H9 (cell line): ENCODE measurements at regions not wholly inside any gene's neighbourhood (a gene's known extent, or its start where the extent isn't known, plus 50 kb on each side); places are given as distances from the start of the nearest gene placed in this dataset.

Experiments
- DNase-seq: peaks from one replicate; pipeline ENCODE4 v3.0.0-alpha.2; 2017
- H2AFZ ChIP-seq: one replicate; pipeline ENCODE4 v1.6.1; 2013; ENCODE audit warnings: mild to moderate bottlenecking, low read length, control low read depth, moderate library complexity
- H2AK5ac ChIP-seq: 2 replicates; pipeline ENCODE4 v1.6.1; 2013; ENCODE audit warnings: low read length, control low read depth, mixed read lengths; ENCODE audit not compliant: insufficient read length
- H2BK120ac ChIP-seq: one replicate; pipeline ENCODE4 v1.6.1; 2013; ENCODE audit warnings: low read depth, mild to moderate bottlenecking, low read length, control low read depth, inconsistent platforms; ENCODE audit not compliant: poor library complexity, severe bottlenecking
- H2BK12ac ChIP-seq: 2 replicates; pipeline ENCODE4 v1.6.1; 2013; ENCODE audit warnings: low read length, control low read depth, mixed read lengths, low read depth; ENCODE audit not compliant: insufficient read length
- H2BK15ac ChIP-seq: 2 replicates; pipeline ENCODE4 v1.6.1; 2013; ENCODE audit warnings: low read depth, low read length, control low read depth
- H2BK20ac ChIP-seq: one replicate; pipeline ENCODE4 v1.6.1; 2013; ENCODE audit warnings: low read depth, mild to moderate bottlenecking, low read length, control low read depth, inconsistent platforms; ENCODE audit not compliant: poor library complexity, severe bottlenecking
- H2BK5ac ChIP-seq: 2 replicates; pipeline ENCODE4 v1.6.1; 2013; ENCODE audit warnings: low read length, control low read depth, mixed read lengths; ENCODE audit not compliant: insufficient read length
- H3K14ac ChIP-seq: 2 replicates; pipeline ENCODE4 v1.6.1; 2013; ENCODE audit warnings: low read length, control low read depth; ENCODE audit not compliant: insufficient read depth
- H3K18ac ChIP-seq: 2 replicates; pipeline ENCODE4 v1.6.1; 2013; ENCODE audit warnings: low read depth, mild to moderate bottlenecking, mixed read lengths, low read length, control low read depth; ENCODE audit not compliant: insufficient read length
- H3K23ac ChIP-seq: 2 replicates; pipeline ENCODE4 v1.6.1; 2013; ENCODE audit warnings: low read length, control low read depth, mixed read lengths, low read depth; ENCODE audit not compliant: insufficient read length
- H3K23me2 ChIP-seq: 2 replicates; pipeline ENCODE4 v1.6.1; 2013; ENCODE audit warnings: low read depth, mild to moderate bottlenecking, mixed read lengths, low read length, control low read depth; ENCODE audit not compliant: insufficient read length, poor library complexity, severe bottlenecking
- H3K27ac ChIP-seq: 2 replicates; pipeline ENCODE4 v1.5.1; 2013; ENCODE audit warnings: low read length, control low read depth, mixed read lengths, low read depth; ENCODE audit not compliant: insufficient read length
- H3K27me3 ChIP-seq: 2 replicates; pipeline ENCODE4 v1.6.1; 2013; ENCODE audit warnings: low read length, control low read depth, inconsistent platforms; ENCODE audit not compliant: insufficient read depth
- H3K4ac ChIP-seq: 2 replicates; pipeline ENCODE4 v1.6.1; 2013; ENCODE audit warnings: low read depth, mild to moderate bottlenecking, control low read depth, inconsistent platforms, low read length, moderate library complexity
- H3K4me1 ChIP-seq: 2 replicates; pipeline ENCODE4 v1.6.1; 2013; ENCODE audit warnings: low read length, control low read depth, inconsistent platforms; ENCODE audit not compliant: insufficient read depth
- H3K4me2 ChIP-seq: 2 replicates; pipeline ENCODE4 v1.6.1; 2013; ENCODE audit warnings: low read length, control low read depth, mixed read lengths; ENCODE audit not compliant: insufficient read length, insufficient read depth
- H3K56ac ChIP-seq: 2 replicates; pipeline ENCODE4 v1.6.1; 2013; ENCODE audit warnings: low read depth, mild to moderate bottlenecking, mixed read lengths, low read length, control low read depth; ENCODE audit not compliant: insufficient read length
- H3K79me1 ChIP-seq: 2 replicates; pipeline ENCODE4 v1.6.1; 2013; ENCODE audit warnings: low read depth, mild to moderate bottlenecking, moderate library complexity, low read length, control low read depth, inconsistent platforms; ENCODE audit not compliant: insufficient read depth, poor library complexity, severe bottlenecking
- H3K79me2 ChIP-seq: 2 replicates; pipeline ENCODE4 v1.6.1; 2013; ENCODE audit warnings: low read length, control low read depth, inconsistent platforms; ENCODE audit not compliant: insufficient read depth
- H3K9ac ChIP-seq: 2 replicates; pipeline ENCODE4 v1.6.1; 2013; ENCODE audit warnings: low read length, control low read depth, mixed read lengths; ENCODE audit not compliant: insufficient read length; ENCODE audit errors: extremely low read depth
- H3K9me3 ChIP-seq: one replicate; pipeline ENCODE4 v1.6.1; 2013; ENCODE audit warnings: low read depth, low read length, inconsistent platforms; ENCODE audit not compliant: control insufficient read depth
- H3T11ph ChIP-seq: one replicate; pipeline ENCODE4 v1.6.1; 2013; ENCODE audit warnings: mild to moderate bottlenecking, low read length, control low read depth, inconsistent platforms
- H4K20me1 ChIP-seq: one replicate; pipeline ENCODE4 v1.6.1; 2013; ENCODE audit not compliant: control insufficient read depth, insufficient read length, insufficient read depth
- H4K5ac ChIP-seq: 2 replicates; pipeline ENCODE4 v1.6.1; 2013; ENCODE audit warnings: low read depth, mild to moderate bottlenecking, mixed read lengths, low read length, control low read depth; ENCODE audit not compliant: insufficient read length
- H4K8ac ChIP-seq: replicated peaks from 2 replicates; pipeline ENCODE4 v1.6.1; 2013; ENCODE audit warnings: low read length, control low read depth, mixed read lengths, low read depth; ENCODE audit not compliant: insufficient read length
- H4K91ac ChIP-seq: 2 replicates; pipeline ENCODE4 v1.6.1; 2013; ENCODE audit warnings: low read depth, mild to moderate bottlenecking, moderate library complexity, mixed read lengths, low read length, control low read depth; ENCODE audit not compliant: insufficient read length
- H3K27ac Mint-ChIP-seq, 3 experiments: 2 replicates in 2 of 3; 3 replicates in 1 of 3; pipeline ENCODE4 v1.8.0; 2020 to 2021; ENCODE audit warnings: mixed read lengths in 3 of 3, mild to moderate bottlenecking in 1 of 3, moderate library complexity in 1 of 3
- H3K27me3 Mint-ChIP-seq: 2 replicates; pipeline ENCODE4 v1.8.0; 2021; ENCODE audit warnings: low read depth, mild to moderate bottlenecking, moderate library complexity, mixed read lengths
- H3K36me3 Mint-ChIP-seq, 3 experiments: 2 replicates in 2 of 3; 3 replicates in 1 of 3; pipeline ENCODE4 v1.8.0; 2020 to 2021; ENCODE audit warnings: low read depth in 3 of 3, mixed read lengths in 3 of 3; ENCODE audit not compliant: insufficient read depth in 1 of 3
- H3K4me1 Mint-ChIP-seq, 2 experiments: 2 replicates each; pipeline ENCODE4 v1.8.0; 2020; ENCODE audit warnings: mixed read lengths in 2 of 2
- H3K4me3 Mint-ChIP-seq, 2 experiments: 2 replicates in 1 of 2; 3 replicates in 1 of 2; pipeline ENCODE4 v1.8.0; 2020 to 2021; ENCODE audit warnings: mild to moderate bottlenecking in 2 of 2, mixed read lengths in 2 of 2, moderate library complexity in 1 of 2
- H3K9me3 Mint-ChIP-seq, 2 experiments: 2 replicates in 1 of 2; 3 replicates in 1 of 2; pipeline ENCODE4 v1.8.0; 2020; ENCODE audit warnings: mild to moderate bottlenecking in 2 of 2, mixed read lengths in 2 of 2, moderate library complexity in 1 of 2
- WGBS: extraction: QIAGEN DNeasy Blood & Tissue Kit; methylation state at CpG from one replicate; pipeline ENCODE4 v1.1.7; 2013; ENCODE audit warnings: missing lambda C conversion rate, low lambda C conversion rate, mixed read lengths; ENCODE audit not compliant: insufficient read length; ENCODE audit errors: extremely low coverage; 5-methylcytosine and 5-hydroxymethylcytosine counted together
- TF ChIP-seq, protein P1 (sequence below): fragments of 200-600 bp; sonication (generic); conservative IDR thresholded peaks from 3 replicates; pipeline ENCODE4 v1.8.0; 2021; ENCODE audit warnings: antibody characterized with exemption, mild to moderate bottlenecking

DNA sequence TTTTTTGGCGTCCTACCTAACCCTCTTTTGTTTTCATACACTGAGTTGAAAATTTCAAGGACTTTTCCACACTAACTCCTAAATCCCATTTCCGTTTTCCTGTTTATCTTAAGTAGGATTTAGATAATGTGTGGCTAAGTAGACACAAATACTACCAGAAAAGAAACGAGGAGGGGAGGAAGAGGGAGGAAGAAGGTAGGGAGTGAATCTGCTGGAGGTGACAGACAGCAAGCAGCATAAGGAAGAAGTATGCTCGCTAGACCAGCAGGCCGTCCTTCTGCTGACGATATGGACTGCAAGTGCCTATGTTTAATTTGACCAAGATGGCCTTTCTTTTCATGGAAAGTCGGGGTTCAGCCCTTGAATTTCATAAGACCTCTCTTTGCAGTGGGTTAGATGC is 256.9 kb upstream of the RAB4A start:
- no peak overlapping the region for H2BK120ac ChIP-seq
- H2AFZ ChIP-seq, result no peak overlapping the region
- H3K56ac ChIP-seq, result no peak overlapping the region
- no peak overlapping the region for H4K91ac ChIP-seq
- peaks cover 13 to 15% of the 10 kb centered on the region in 2 experiments for H3K4me1 Mint-ChIP-seq
- no peak for DNase-seq
- no peak overlapping the region for H2BK12ac ChIP-seq
- H3K27ac ChIP-seq, result no peak overlapping the region
- no peak overlapping the region for H3K4ac ChIP-seq
- no peak overlapping the region for H4K8ac ChIP-seq
- no peaks in the 10 kb centered on the region for H3K79me2 ChIP-seq
- no peaks in the 10 kb centered on the region for H3K36me3 Mint-ChIP-seq
- no peak overlapping the region for H2BK5ac ChIP-seq
- H3K4me1 ChIP-seq, result no peaks in the 10 kb centered on the region; the same call in 1 of the 2 replicates
- no peak overlapping the region for H3K23ac ChIP-seq
- H3K9me3 Mint-ChIP-seq, result no peaks in the 10 kb centered on the region
- H3K18ac ChIP-seq, result no peak overlapping the region
- H2BK15ac ChIP-seq, result no peak overlapping the region
- no peak overlapping the region for H4K5ac ChIP-seq
- H3K14ac ChIP-seq, result no peak overlapping the region
- no peak overlapping the region for H2AK5ac ChIP-seq
- H3T11ph ChIP-seq, result no peak overlapping the region
- no peak overlapping the region for H3K4me3 Mint-ChIP-seq
- peaks cover 11% of the 10 kb centered on the region for H3K27me3 Mint-ChIP-seq
- H3K4me2 ChIP-seq, result no peak overlapping the region
- TF ChIP-seq, protein P1, sequence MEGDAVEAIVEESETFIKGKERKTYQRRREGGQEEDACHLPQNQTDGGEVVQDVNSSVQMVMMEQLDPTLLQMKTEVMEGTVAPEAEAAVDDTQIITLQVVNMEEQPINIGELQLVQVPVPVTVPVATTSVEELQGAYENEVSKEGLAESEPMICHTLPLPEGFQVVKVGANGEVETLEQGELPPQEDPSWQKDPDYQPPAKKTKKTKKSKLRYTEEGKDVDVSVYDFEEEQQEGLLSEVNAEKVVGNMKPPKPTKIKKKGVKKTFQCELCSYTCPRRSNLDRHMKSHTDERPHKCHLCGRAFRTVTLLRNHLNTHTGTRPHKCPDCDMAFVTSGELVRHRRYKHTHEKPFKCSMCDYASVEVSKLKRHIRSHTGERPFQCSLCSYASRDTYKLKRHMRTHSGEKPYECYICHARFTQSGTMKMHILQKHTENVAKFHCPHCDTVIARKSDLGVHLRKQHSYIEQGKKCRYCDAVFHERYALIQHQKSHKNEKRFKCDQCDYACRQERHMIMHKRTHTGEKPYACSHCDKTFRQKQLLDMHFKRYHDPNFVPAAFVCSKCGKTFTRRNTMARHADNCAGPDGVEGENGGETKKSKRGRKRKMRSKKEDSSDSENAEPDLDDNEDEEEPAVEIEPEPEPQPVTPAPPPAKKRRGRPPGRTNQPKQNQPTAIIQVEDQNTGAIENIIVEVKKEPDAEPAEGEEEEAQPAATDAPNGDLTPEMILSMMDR, result no peak
- H3K9me3 ChIP-seq, result no peaks in the 10 kb centered on the region
- H3K79me1 ChIP-seq, result no peaks in the 10 kb centered on the region
- H3K9ac ChIP-seq, result no peak overlapping the region
- H3K27me3 ChIP-seq, result no peaks in the 10 kb centered on the region
- no peak overlapping the region for H2BK20ac ChIP-seq
- H4K20me1 ChIP-seq, result no peaks in the 10 kb centered on the region
- H3K23me2 ChIP-seq, result no peaks in the 10 kb centered on the region
- WGBS, result no CpG with 5 or more reads among the region's 7 CpGs
- no peak overlapping the region for H3K27ac Mint-ChIP-seq
